ENCODE measurements at regions not wholly inside any gene's neighbourhood (a gene's known extent, or its start where the extent isn't known, plus 50 kb on each side); places are given as distances from the start of the nearest gene placed in this dataset.

GRCh38 chr7:153566324-153566723 is 485.9 kb upstream of the DPP6 start:
- TF ChIP-seq CTCF (conservative IDR thresholded peaks at IDR 0.05; ENCODE audit: low read length) (no peak), EZH2phosphoT487 (IDR thresholded peaks at IDR 0.05; ENCODE audit: borderline replicate concordance, low read depth, low read length) (no peak)
